Omental fat pad (tissue), 3 donors: ENCODE measurements at regions not wholly inside any gene's neighbourhood (a gene's known extent, or its start where the extent isn't known, plus 50 kb on each side); places are given as distances from the start of the nearest gene placed in this dataset.

Experiments
- ATAC-seq: fragments of 150-250 bp; one replicate; pipeline ENCODE4 v1.9.1; 2016; ENCODE audit warnings: mild to moderate bottlenecking, moderate library complexity; ENCODE audit not compliant: low FRiP score
- DNase-seq: peaks from one replicate; pipeline ENCODE4 v3.0.0-alpha.2; 2019; ENCODE audit warnings: low spot score
- CTCF ChIP-seq, 3 donors: fragments of 450-650 bp; IDR thresholded peaks; one replicate each; pipeline ENCODE4 v1.5.1; 2016 to 2017; ENCODE audit warnings: antibody characterized with exemption in 3 of 3, mild to moderate bottlenecking in 3 of 3, moderate library complexity in 2 of 3

GRCh38 chr12:125469683-125470082, 404.4 kb downstream of the AACS start:
- DNase-seq, result no peak
- no peak for ATAC-seq
- no peak for TF ChIP-seq CTCF (IDR thresholded peaks at IDR 0.05)

- TF ChIP-seq CTCF (IDR thresholded peaks at IDR 0.05), result no peak
Observed at GRCh38 chr12:125470838-125471783, 405.9 kb downstream of the AACS start.

GRCh38 chr12:125473501-125473900, 408.3 kb downstream of the AACS start:
- ATAC-seq (no peak), DNase-seq (no peak)
- no peak for TF ChIP-seq CTCF (IDR thresholded peaks at IDR 0.05)

More at GRCh38 chr12:125470838-125471783, 405.9 kb downstream of the AACS start:
- DNase-seq (no peak), ATAC-seq (no peak)

GRCh38 chr12:125487336-125487735, 422.1 kb downstream of the AACS start:
- no peak for TF ChIP-seq CTCF (IDR thresholded peaks at IDR 0.05)
- DNase-seq (no peak), ATAC-seq (no peak)

- no peak for TF ChIP-seq CTCF (IDR thresholded peaks at IDR 0.05)
- ATAC-seq (no peak), DNase-seq (no peak)
Observed at GRCh38 chr12:125491553-125491952, 426.3 kb downstream of the AACS start.

- TF ChIP-seq CTCF (IDR thresholded peaks at IDR 0.05), result no peak
- ATAC-seq (no peak), DNase-seq (no peak)
Observed at GRCh38 chr12:125492354-125493270, 427.4 kb downstream of the AACS start.
